Stimulated activated CD8-positive, alpha-beta memory T cell treated with anti-CD3 and anti-CD28 coated beads, Interleukin-7, amount 100 ng/mL, for 4 hours (primary cell): ENCODE measurements at regions not wholly inside any gene's neighbourhood (a gene's known extent, or its start where the extent isn't known, plus 50 kb on each side); places are given as distances from the start of the nearest gene placed in this dataset.

ENCODE experiments used
- DNase-seq, 2 donors: peaks; one replicate each; pipeline ENCODE4 v3.0.0-alpha.2; 2020; ENCODE audit warnings: low read depth in 2 of 2

GRCh38 chr15:85889956-85890619 is 95.4 kb upstream of the KLHL25 start:
- no peak for DNase-seq

GRCh38 chr15:85890620-85890980 is 95.9 kb upstream of the KLHL25 start:
- DNase-seq = no peak

- DNase-seq = no peak
Measured at GRCh38 chr15:85891470-85891869, 96.7 kb upstream of the KLHL25 start.

GRCh38 chr15:85892232-85892631 is 97.5 kb upstream of the KLHL25 start:
- no peak for DNase-seq

GRCh38 chr15:85897207-85897894 is 102.6 kb upstream of the KLHL25 start:
- DNase-seq = no peak

GRCh38 chr15:85897895-85898717 is 103.4 kb upstream of the KLHL25 start:
- DNase-seq = no peak

GRCh38 chr15:85899927-85900326 is 105.2 kb upstream of the KLHL25 start:
- no peak for DNase-seq

GRCh38 chr15:85905751-85906450 is 111.2 kb upstream of the KLHL25 start:
- DNase-seq = no peak

GRCh38 chr15:85906640-85907039 is 111.9 kb upstream of the KLHL25 start:
- no peak for DNase-seq

- no peak for DNase-seq
Measured at GRCh38 chr15:85910834-85911233, 116.1 kb upstream of the KLHL25 start.

- DNase-seq = no peak
Measured at GRCh38 chr15:85913461-85913860, 118.7 kb upstream of the KLHL25 start.

GRCh38 chr15:85920956-85921355 is 126.2 kb upstream of the KLHL25 start:
- DNase-seq = no peak

GRCh38 chr15:85924088-85924487 is 129.4 kb upstream of the KLHL25 start:
- DNase-seq = no peak

GRCh38 chr15:85925649-85926237 is 131.0 kb upstream of the KLHL25 start:
- DNase-seq = no peak

- DNase-seq = no peak
Measured at GRCh38 chr15:85926834-85927233, 132.1 kb upstream of the KLHL25 start.

GRCh38 chr15:85927931-85928537 is 133.3 kb upstream of the KLHL25 start:
- DNase-seq = no peak

GRCh38 chr15:85929786-85930185 is 135.1 kb upstream of the KLHL25 start:
- no peak for DNase-seq

GRCh38 chr15:85932391-85932790 is 137.7 kb upstream of the KLHL25 start:
- no peak for DNase-seq

GRCh38 chr15:85934691-85935090 is 140.0 kb upstream of the KLHL25 start:
- DNase-seq = no peak

GRCh38 chr15:85935182-85935581 is 140.5 kb upstream of the KLHL25 start:
- no peak for DNase-seq

GRCh38 chr15:85937661-85938060 is 142.0 kb upstream of the AGBL1 start:
- DNase-seq = no peak
